AG09319 (cell line): ENCODE measurements at regions not wholly inside any gene's neighbourhood (a gene's known extent, or its start where the extent isn't known, plus 50 kb on each side); places are given as distances from the start of the nearest gene placed in this dataset.

Experiments used
- DNase-seq: peaks from one replicate; pipeline ENCODE4 v3.0.0-alpha.2; 2010; ENCODE audit warnings: low read depth; ENCODE audit errors: extremely low read depth
- TF ChIP-seq, protein P1 (sequence below): IDR thresholded peaks from 2 replicates; pipeline ENCODE4 v1.5.1; 2011; ENCODE audit warnings: low read depth, mild to moderate bottlenecking, inconsistent platforms, low read length, moderate library complexity

DNA sequence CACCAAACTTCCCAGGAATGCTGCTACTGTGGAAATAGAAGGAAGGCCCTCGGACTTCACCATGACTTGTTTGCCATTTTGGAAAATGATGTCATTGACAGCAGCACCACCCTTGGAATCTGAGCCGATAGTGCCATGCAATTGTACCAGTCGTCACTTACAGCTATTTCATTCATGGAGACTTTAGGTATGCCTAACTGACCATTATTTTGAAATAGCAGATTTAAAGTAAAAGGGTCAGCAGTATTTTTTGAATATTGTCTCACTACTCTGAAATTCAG is 66.0 kb upstream of the ARL8B start:
- no peak for DNase-seq
- TF ChIP-seq, protein P1, sequence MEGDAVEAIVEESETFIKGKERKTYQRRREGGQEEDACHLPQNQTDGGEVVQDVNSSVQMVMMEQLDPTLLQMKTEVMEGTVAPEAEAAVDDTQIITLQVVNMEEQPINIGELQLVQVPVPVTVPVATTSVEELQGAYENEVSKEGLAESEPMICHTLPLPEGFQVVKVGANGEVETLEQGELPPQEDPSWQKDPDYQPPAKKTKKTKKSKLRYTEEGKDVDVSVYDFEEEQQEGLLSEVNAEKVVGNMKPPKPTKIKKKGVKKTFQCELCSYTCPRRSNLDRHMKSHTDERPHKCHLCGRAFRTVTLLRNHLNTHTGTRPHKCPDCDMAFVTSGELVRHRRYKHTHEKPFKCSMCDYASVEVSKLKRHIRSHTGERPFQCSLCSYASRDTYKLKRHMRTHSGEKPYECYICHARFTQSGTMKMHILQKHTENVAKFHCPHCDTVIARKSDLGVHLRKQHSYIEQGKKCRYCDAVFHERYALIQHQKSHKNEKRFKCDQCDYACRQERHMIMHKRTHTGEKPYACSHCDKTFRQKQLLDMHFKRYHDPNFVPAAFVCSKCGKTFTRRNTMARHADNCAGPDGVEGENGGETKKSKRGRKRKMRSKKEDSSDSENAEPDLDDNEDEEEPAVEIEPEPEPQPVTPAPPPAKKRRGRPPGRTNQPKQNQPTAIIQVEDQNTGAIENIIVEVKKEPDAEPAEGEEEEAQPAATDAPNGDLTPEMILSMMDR: no peak

DNA sequence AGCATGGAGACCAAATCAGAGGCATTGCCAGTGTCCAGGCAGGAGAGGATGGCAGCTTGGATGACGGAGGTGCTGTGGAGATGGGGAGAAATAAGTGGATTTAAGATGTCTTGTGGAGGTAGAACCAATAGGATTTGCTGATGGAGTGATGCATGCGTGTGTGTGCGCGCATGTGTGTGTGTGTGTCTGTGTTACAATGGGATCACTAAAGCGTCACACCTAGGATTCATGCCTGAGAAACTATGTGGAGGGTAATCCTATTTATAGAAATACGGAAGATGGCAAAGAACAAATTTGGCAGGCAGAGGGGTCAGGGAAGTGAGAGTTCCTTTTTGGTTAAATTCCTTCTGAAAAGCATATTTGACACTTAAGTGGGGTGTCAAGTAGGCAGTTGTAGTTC is 64.8 kb upstream of the ARL8B start:
- TF ChIP-seq, protein P1: no peak
- DNase-seq: no peak

DNA sequence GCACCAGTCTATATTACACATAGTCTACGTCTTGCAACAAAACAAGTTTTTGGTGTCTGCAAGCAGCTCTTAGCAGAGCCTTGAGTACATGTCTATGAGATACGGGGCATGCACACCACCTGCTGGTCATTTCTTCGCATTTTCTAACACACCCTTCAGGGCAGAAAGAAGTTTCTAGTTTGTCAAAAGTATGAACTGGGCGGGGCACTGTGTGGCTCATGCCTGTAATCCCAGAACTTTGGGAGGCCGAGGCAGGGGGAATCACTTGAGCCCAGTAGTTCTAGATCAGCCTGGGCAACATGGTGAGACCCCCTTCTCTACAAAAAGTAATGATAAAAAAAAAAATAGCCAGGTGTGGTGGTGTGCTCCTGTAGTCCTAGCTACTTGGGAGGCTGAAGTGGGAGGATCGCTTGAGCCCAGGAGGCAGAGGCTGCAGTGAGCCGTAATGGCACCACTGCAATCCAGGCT is 64.2 kb upstream of the ARL8B start:
- TF ChIP-seq, protein P1: peak; percentile 64

DNA sequence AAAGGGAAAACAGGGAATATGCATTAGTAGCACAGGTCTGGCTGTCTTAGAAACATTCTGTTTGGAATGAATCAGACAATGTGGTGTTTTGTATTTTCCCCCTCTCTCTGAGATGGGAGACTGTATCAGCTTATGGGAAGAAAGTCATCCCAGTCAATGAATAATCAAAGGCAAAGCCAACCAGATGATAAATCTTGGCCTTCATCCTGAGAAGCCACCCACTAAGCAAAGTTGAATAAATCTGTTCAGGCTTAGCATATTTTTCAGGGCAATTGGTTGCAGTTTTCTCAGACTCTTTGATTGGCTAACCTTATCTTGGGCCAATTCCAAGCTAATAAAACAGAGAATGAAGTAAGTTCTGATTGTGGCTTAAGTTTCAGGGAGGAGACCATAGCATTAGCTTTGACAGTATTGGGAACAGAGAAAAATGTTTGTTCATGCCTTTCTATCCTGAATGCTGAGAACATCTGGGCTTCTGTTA is 63.6 kb upstream of the ARL8B start:
- peak; percentile 61 for DNase-seq
- TF ChIP-seq, protein P1: no peak

More for the DNA sequence above, 64.2 kb upstream of the ARL8B start:
- peak; percentile 61 for DNase-seq

DNA sequence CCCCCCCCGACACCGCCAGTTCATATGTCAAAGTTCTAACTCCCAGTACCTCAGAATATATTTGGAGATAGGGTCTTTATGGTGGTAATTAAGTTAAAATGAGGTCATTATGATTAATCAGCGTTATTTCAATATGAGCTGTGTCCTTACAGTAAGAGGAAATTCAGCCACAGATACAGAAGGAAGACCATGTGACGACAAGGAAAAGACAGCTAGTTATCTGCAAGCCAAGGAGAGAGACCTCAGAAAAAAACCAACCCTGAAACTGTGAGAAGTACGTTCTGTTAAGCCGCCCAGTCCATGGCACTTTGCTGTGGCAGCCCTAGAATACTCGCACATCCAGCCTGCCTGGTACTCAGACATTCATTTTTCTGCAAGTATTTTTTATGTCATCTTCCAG is 62.3 kb upstream of the ARL8B start:
- DNase-seq: no peak
- TF ChIP-seq, protein P1: no peak

DNA sequence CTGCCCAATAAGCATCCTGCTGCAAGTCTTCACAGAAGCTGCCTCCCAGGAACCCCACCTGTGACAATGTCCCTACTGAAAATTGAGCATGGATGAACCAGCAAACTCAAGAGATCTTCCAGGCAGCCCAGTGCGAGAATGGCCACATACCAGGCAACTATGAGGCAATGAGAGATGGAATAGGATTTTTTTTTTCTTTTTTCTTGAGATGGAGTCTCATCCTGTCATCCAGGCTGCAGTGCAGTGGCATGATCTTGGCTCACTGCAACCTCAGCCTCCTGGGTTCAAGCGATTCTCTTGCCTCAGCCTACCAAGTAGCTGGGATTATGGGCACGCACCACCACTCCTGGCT is 60.9 kb upstream of the ARL8B start:
- DNase-seq: no peak
- TF ChIP-seq, protein P1: no peak

DNA sequence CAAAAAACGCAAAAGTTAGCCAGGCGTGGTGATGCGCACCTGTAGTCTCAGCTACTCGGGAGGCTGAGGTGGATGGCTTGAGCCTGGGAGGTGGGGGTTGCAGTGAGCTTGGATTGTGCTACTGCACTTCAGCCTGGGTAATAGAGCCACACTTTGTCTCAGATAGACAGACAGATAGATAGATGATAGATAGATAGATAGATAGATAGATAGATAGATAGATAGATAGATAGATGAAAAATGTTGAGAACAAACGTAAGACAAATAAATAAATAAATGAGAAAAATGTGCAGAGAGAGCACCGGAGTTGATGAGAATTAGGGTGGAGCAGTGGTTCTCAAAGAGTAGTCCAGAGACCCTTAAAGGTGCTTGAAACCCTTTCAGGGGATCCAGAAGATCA is 58.4 kb upstream of the ARL8B start:
- TF ChIP-seq, protein P1: no peak
- DNase-seq: no peak
